K562 (cell line): ENCODE measurements at regions not wholly inside any gene's neighbourhood (a gene's known extent, or its start where the extent isn't known, plus 50 kb on each side); places are given as distances from the start of the nearest gene placed in this dataset.

ENCODE experiments used
- ATAC-seq: fragments of 200-7000 bp; cut with Tn5 transposase; 3 replicates; pipeline ENCODE4 v1.9.1; 2020; ENCODE audit warnings: moderate library complexity
- BruUV-seq: library from RNA; stranded (reverse); fragments of 400-500 nt; replicated peaks from 2 replicates; lab custom pipeline; 2021; lab: Mats Ljungman, UMichigan
- CTCF ChIA-PET: fragments of 300-600 bp; formaldehyde crosslinking; extraction: SDS; loops from one replicate; lab custom pipeline; 2021; ENCODE audit warnings: low intra/inter-chr PET ratio; lab: Yijun Ruan, JAX
- POLR2A ChIA-PET: fragments of 300-600, 350-650 bp; sonication (Branson Sonifier 250); formaldehyde crosslinking; extraction: SDS; loops from one replicate; lab custom pipeline; 2021; ENCODE audit warnings: antibody characterized with exemption, inconsistent platforms; lab: Yijun Ruan, JAX
- DNase-seq, 4 experiments: peaks; one replicate each; pipeline versions ENCODE4 v3.0.0 to v3.0.0-alpha.2; 2011 to 2018; ENCODE audit warnings: low spot score in 3 of 4, mixed read lengths in 3 of 4; ENCODE audit errors: extremely low read depth in 1 of 4
- FAIRE-seq: peaks from 2 replicates; lab custom pipeline; 2011; peaks lifted over from hg19 to GRCh38; lab: Jason Lieb, UNC
- H2AFZ ChIP-seq: 2 replicates; pipeline ENCODE4 v1.6.0; 2011; ENCODE audit warnings: low read depth, low read length, control low read depth, inconsistent platforms
- H3K27ac ChIP-seq: fragments of 200-600 bp; 3 replicates; pipeline ENCODE4 v1.8.0; 2011; ENCODE audit warnings: low read depth, mild to moderate bottlenecking, control low read depth, inconsistent platforms, low read length, moderate library complexity, mixed read lengths; ENCODE audit errors: extremely low read depth
- H3K27me3 ChIP-seq, 2 experiments: fragments of 300-600 bp in 1 of 2; 2 replicates in 1 of 2; 3 replicates in 1 of 2; pipeline versions ENCODE4 v1.6.0 to v1.8.0; 2011; ENCODE audit warnings: inconsistent platforms in 2 of 2, low read length in 2 of 2, mild to moderate bottlenecking in 1 of 2, mixed read lengths in 1 of 2, moderate library complexity in 1 of 2; ENCODE audit not compliant: control insufficient read depth in 2 of 2, insufficient read depth in 2 of 2
- H3K36me3 ChIP-seq: fragments of 300-600 bp; 3 replicates; pipeline ENCODE4 v1.8.0; 2011; ENCODE audit warnings: mild to moderate bottlenecking, low read length, inconsistent platforms; ENCODE audit not compliant: control insufficient read depth, insufficient read depth
- H3K4me1 ChIP-seq, 2 experiments: fragments of 200-600 bp in 1 of 2; replicated peaks in 1 of 2; 2 replicates in 1 of 2; 3 replicates in 1 of 2; pipeline versions ENCODE4 v1.5.1 to v1.8.0; 2011; ENCODE audit warnings: inconsistent platforms in 2 of 2, low read length in 2 of 2, mild to moderate bottlenecking in 1 of 2, mixed read lengths in 1 of 2, moderate library complexity in 1 of 2; ENCODE audit not compliant: control insufficient read depth in 2 of 2, insufficient read depth in 2 of 2
- H3K4me2 ChIP-seq: 2 replicates; pipeline ENCODE4 v1.6.1; 2011; ENCODE audit warnings: low read length, control low read depth, inconsistent platforms, mixed read lengths; ENCODE audit not compliant: insufficient read depth
- H3K4me3 ChIP-seq: fragments of 200-600 bp; sonication (generic), shearing (Covaris generic); 2 replicates; pipeline ENCODE4 v1.5.1; 2016; ENCODE audit warnings: control low read depth, inconsistent platforms
- H3K79me2 ChIP-seq: fragments of 200-600 bp; 3 replicates; pipeline ENCODE4 v1.8.0; 2011; ENCODE audit warnings: low read length, inconsistent platforms; ENCODE audit not compliant: control insufficient read depth, insufficient read depth
- H3K9ac ChIP-seq, 2 experiments: 2 replicates each; pipeline versions ENCODE4 v1.6.0 to v1.6.1; 2011; ENCODE audit warnings: low read depth in 2 of 2, low read length in 2 of 2, control low read depth in 1 of 2, inconsistent platforms in 1 of 2, mild to moderate bottlenecking in 1 of 2, mixed read lengths in 1 of 2; ENCODE audit not compliant: insufficient read depth in 1 of 2
- H3K9me1 ChIP-seq: one replicate; pipeline ENCODE4 v1.6.0; 2011; ENCODE audit warnings: inconsistent platforms, mild to moderate bottlenecking, low read length, moderate library complexity; ENCODE audit not compliant: control insufficient read depth, insufficient read depth
- H3K9me3 ChIP-seq: replicated peaks from 2 replicates; pipeline ENCODE4 v1.5.1; 2011; ENCODE audit warnings: low read depth, low read length, inconsistent platforms; ENCODE audit not compliant: control insufficient read depth, insufficient read depth
- H4K20me1 ChIP-seq: replicated peaks from 2 replicates; pipeline ENCODE4 v1.6.1; 2011; ENCODE audit warnings: low read length, inconsistent platforms, mixed read lengths; ENCODE audit not compliant: control insufficient read depth, insufficient read depth
- GABPB1 ChIP-seq: sonication (generic); formaldehyde crosslinking; IDR thresholded peaks from 2 replicates; pipeline ENCODE4 v1.8.0; 2022; ENCODE audit warnings: mild to moderate bottlenecking, missing genetic modification reagents
- SMARCE1 ChIP-seq: fragments of 450-650 bp; IDR thresholded peaks from 2 replicates; pipeline ENCODE4 v1.7.1; 2016; ENCODE audit warnings: mild to moderate bottlenecking
- SP2 ChIP-seq: IDR thresholded peaks from 2 replicates; pipeline ENCODE4 v1.6.1; 2011; ENCODE audit warnings: mild to moderate bottlenecking, low read depth, low read length, moderate library complexity; ENCODE audit not compliant: poor library complexity, severe bottlenecking; ENCODE audit errors: extremely low read depth
- SRSF1 ChIP-seq: fragments of 200-400 bp; formaldehyde crosslinking; IDR thresholded peaks from 2 replicates; pipeline ENCODE4 v1.6.1; 2017; ENCODE audit warnings: mild to moderate bottlenecking, low read depth, low read length, moderate library complexity
- TBL1XR1 ChIP-seq, 2 experiments: IDR thresholded peaks; 2 replicates each; pipeline ENCODE4 v1.6.1; 2012; ENCODE audit warnings: improper control_type of control experiment in 2 of 2, low read length in 2 of 2, mild to moderate bottlenecking in 1 of 2
- ZFPM2 ChIP-seq: fragments of 250-450 bp; sonication (Bioruptor Pico); IDR thresholded peaks from 2 replicates; pipeline ENCODE4 v1.5.1; 2022; ENCODE audit warnings: mild to moderate bottlenecking
- ZNF12 ChIP-seq: sonication (generic); formaldehyde crosslinking; IDR thresholded peaks from 2 replicates; pipeline ENCODE4 v1.4.0; 2020; ENCODE audit warnings: mild to moderate bottlenecking, missing genetic modification reagents
- ZNF134 ChIP-seq: fragments of 250-450 bp; sonication (Bioruptor Pico); conservative IDR thresholded peaks from 2 replicates; pipeline ENCODE4 v1.4.0; 2020
- ZNF146 ChIP-seq: IDR thresholded peaks from one replicate; pipeline ENCODE4 v1.6.1; 2018; ENCODE audit warnings: missing compliant biosample characterization; ENCODE audit not compliant: unreplicated experiment
- WGBS: fragments of 100-300 bp; shearing (Covaris generic); methylation state at CpG from one replicate; pipeline ENCODE4 v1.1.6; 2016; ENCODE audit warnings: low coverage, mixed read lengths; ENCODE audit not compliant: insufficient coverage; ENCODE audit errors: missing lambda C conversion rate; 5-methylcytosine and 5-hydroxymethylcytosine counted together
- in situ Hi-C: fragments of 300-500 bp; cut with MboI; formaldehyde crosslinking; loops from 4 replicates; pipeline ENCODE4 v1.15.0; 2018; ENCODE audit warnings: inconsistent platforms, mixed read lengths
- intact Hi-C: fragments of 100-400 bp; cut with micrococcal nuclease; formaldehyde crosslinking; loops from 2 replicates; pipeline ENCODE4 v1.14.2; 2022
- TF ChIP-seq, protein P1 (sequence below): fragments of 250-450 bp; sonication (Bioruptor Pico); IDR thresholded peaks from 2 replicates; pipeline ENCODE4 v1.5.0; 2021
- TF ChIP-seq, protein P2 (sequence below): fragments of 450-650 bp; formaldehyde crosslinking; IDR thresholded peaks from 2 replicates; pipeline ENCODE4 v1.4.0; 2020; ENCODE audit warnings: mild to moderate bottlenecking
- TF ChIP-seq, protein P3 (sequence below): fragments of 450-650 bp; IDR thresholded peaks from one replicate; pipeline ENCODE4 v1.6.1; 2018; ENCODE audit warnings: mild to moderate bottlenecking, moderate library complexity; ENCODE audit not compliant: partially characterized antibody
- TF ChIP-seq, protein P4 (sequence below): fragments of 250-450 bp; sonication (Bioruptor Pico); IDR thresholded peaks from 2 replicates; pipeline ENCODE4 v1.5.0; 2021; ENCODE audit warnings: mild to moderate bottlenecking, borderline replicate concordance
- TF ChIP-seq, protein P5 (sequence below), 2 experiments: fragments of 450-650 bp in 1 of 2; sonication (generic) in 1 of 2; formaldehyde crosslinking in 1 of 2; IDR thresholded peaks in 1 of 2; conservative IDR thresholded peaks in 1 of 2; 2 replicates each; pipeline versions ENCODE4 v1.6.1 to v1.8.1; 2016 to 2023; ENCODE audit warnings: mild to moderate bottlenecking in 2 of 2, moderate library complexity in 2 of 2, inconsistent platforms in 1 of 2, missing genetic modification reagents in 1 of 2

DNA sequence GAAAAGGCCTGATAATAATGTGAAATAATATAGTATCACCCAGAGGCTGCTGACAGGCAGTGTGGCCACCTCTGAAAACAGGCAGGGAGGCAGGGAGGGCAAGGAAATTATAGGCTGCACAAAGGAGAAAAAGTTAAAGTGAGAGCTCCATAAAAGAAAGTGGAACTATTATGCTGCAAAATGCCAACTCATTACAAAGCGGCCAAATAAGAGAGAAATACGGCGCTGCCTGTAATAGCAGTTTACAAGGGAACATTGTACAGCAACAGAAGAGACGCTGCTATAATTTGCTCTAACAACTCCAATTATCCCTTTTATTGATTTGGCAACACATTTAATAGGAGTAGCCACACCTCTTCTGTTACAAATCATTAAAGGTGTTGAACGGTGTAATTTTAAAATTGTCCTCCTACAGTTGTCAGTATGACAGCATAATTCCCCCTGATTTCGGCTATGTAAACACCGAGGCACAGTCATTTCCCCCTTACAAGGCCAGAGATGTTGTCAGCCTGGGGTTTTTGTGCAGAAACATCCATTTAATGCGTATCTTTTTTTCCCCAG lies 120.3 kb downstream of the MRM1 start:
- BruUV-seq: TSS peak; percentile 77
- Histone ChIP-seq H3K4me1 (peaks cover 39 to 40% of the 10 kb centered on the region in 2 experiments), H3K27me3 (no peaks in the 10 kb centered on the region), H3K9ac (peak overlapping the region; percentile 65 to 66; a peak in 3 of 4 replicates), H3K27ac (peak overlapping the region; percentile 75), H3K79me2 (peaks cover 2% of the 10 kb centered on the region; the same call in 1 of the 3 replicates), H2AFZ (peak overlapping the region; percentile 92), H3K36me3 (no peaks in the 10 kb centered on the region), H3K9me1 (no peaks in the 10 kb centered on the region), H4K20me1 (no peaks in the 10 kb centered on the region), H3K9me3 (no peaks in the 10 kb centered on the region), H3K4me3 (peak overlapping the region; percentile 40; the same call in 1 of the 2 replicates), H3K4me2 (peak overlapping the region; percentile 75)
- ChIA-PET CTCF (no interaction called here), POLR2A (interaction anchor here (0.5 kb wide), 1 partner anchor 45 kb away, joined by 3 read pairs; no protein-coding TSS in a partner anchor)
- ATAC-seq (peak; percentile 2; the same call in 1 of the 3 replicates), DNase-seq (no peak), FAIRE-seq (no peak)
- in situ Hi-C loops: no loop called here
- intact Hi-C loops: loop anchor here (10.0 kb wide), 1 partner anchor 177 kb away; the partner anchor contains the start of gene GGNBP2
- WGBS: 18% methylated on average over 8 of the region's 8 CpGs
- TF ChIP-seq GABPB1: no peak; the same call in 1 of the 2 replicates
- TF ChIP-seq, protein P1, sequence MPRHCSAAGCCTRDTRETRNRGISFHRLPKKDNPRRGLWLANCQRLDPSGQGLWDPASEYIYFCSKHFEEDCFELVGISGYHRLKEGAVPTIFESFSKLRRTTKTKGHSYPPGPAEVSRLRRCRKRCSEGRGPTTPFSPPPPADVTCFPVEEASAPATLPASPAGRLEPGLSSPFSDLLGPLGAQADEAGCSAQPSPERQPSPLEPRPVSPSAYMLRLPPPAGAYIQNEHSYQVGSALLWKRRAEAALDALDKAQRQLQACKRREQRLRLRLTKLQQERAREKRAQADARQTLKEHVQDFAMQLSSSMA (CRISPR knock-in tag): no peak
- TF ChIP-seq, protein P2, sequence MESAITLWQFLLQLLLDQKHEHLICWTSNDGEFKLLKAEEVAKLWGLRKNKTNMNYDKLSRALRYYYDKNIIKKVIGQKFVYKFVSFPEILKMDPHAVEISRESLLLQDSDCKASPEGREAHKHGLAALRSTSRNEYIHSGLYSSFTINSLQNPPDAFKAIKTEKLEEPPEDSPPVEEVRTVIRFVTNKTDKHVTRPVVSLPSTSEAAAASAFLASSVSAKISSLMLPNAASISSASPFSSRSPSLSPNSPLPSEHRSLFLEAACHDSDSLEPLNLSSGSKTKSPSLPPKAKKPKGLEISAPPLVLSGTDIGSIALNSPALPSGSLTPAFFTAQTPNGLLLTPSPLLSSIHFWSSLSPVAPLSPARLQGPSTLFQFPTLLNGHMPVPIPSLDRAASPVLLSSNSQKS: no peak
- TF ChIP-seq, protein P3, sequence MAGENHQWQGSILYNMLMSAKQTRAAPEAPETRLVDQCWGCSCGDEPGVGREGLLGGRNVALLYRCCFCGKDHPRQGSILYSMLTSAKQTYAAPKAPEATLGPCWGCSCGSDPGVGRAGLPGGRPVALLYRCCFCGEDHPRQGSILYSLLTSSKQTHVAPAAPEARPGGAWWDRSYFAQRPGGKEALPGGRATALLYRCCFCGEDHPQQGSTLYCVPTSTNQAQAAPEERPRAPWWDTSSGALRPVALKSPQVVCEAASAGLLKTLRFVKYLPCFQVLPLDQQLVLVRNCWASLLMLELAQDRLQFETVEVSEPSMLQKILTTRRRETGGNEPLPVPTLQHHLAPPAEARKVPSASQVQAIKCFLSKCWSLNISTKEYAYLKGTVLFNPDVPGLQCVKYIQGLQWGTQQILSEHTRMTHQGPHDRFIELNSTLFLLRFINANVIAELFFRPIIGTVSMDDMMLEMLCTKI: no peak
- TF ChIP-seq, protein P4, sequence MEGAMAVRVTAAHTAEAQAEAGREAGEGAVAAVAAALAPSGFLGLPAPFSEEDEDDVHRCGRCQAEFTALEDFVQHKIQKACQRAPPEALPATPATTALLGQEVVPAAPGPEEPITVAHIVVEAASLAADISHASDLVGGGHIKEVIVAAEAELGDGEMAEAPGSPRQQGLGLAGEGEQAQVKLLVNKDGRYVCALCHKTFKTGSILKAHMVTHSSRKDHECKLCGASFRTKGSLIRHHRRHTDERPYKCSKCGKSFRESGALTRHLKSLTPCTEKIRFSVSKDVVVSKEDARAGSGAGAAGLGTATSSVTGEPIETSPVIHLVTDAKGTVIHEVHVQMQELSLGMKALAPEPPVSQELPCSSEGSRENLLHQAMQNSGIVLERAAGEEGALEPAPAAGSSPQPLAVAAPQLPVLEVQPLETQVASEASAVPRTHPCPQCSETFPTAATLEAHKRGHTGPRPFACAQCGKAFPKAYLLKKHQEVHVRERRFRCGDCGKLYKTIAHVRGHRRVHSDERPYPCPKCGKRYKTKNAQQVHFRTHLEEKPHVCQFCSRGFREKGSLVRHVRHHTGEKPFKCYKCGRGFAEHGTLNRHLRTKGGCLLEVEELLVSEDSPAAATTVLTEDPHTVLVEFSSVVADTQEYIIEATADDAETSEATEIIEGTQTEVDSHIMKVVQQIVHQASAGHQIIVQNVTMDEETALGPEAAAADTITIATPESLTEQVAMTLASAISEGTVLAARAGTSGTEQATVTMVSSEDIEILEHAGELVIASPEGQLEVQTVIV (CRISPR knock-in tag): no peak
- no peak for TF ChIP-seq TBL1XR1 (IDR thresholded peaks at IDR 0.05; ENCODE audit: low read length in 2 of 2)
- TF ChIP-seq ZFPM2 (CRISPR knock-in tag): no peak
- TF ChIP-seq SMARCE1: no peak; the same call in 1 of the 2 replicates
- no peak for TF ChIP-seq ZNF146
- TF ChIP-seq, protein P5, sequence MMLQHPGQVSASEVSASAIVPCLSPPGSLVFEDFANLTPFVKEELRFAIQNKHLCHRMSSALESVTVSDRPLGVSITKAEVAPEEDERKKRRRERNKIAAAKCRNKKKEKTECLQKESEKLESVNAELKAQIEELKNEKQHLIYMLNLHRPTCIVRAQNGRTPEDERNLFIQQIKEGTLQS (IDR thresholded peaks at IDR 0.05): peak; percentile 29; the same call in 1 of the 2 replicates
- TF ChIP-seq, protein P5 (CRISPR knock-in tag; conservative IDR thresholded peaks at IDR 0.05): no peak
- no peak for TF ChIP-seq SRSF1
- TF ChIP-seq ZNF12 (CRISPR knock-in tag): no peak
- no peak for TF ChIP-seq ZNF134
- no peak for TF ChIP-seq SP2
